Heart right ventricle (tissue), 16 donors: ENCODE measurements at regions not wholly inside any gene's neighbourhood (a gene's known extent, or its start where the extent isn't known, plus 50 kb on each side); places are given as distances from the start of the nearest gene placed in this dataset.

ENCODE experiments used
- ATAC-seq, 8 donors: fragments of 200-7000 bp; cut with Tn5 transposase; one replicate each; pipeline ENCODE4 v1.9.1; 2020; ENCODE audit warnings: mild to moderate bottlenecking in 8 of 8, moderate library complexity in 8 of 8, moderate number of reproducible peaks in 1 of 8
- DNase-seq, 2 donors: peaks; one replicate each; pipeline ENCODE4 v3.0.0-alpha.2; 2020
- H3K27ac ChIP-seq, 10 donors: fragments of 200-600 bp; sonication (generic) in 2 of 10; one replicate each; pipeline versions ENCODE4 v1.5.0 to v1.8.0; 2020 to 2022; ENCODE audit warnings: mild to moderate bottlenecking in 3 of 10
- H3K27me3 ChIP-seq, 7 donors: fragments of 200-600 bp; one replicate each; pipeline ENCODE4 v1.8.0; 2021 to 2022; ENCODE audit warnings: mild to moderate bottlenecking in 2 of 7
- H3K36me3 ChIP-seq, 9 donors: fragments of 200-600 bp; sonication (generic) in 1 of 9; one replicate each; pipeline versions ENCODE4 v1.5.0 to v1.8.0; 2020 to 2022; ENCODE audit warnings: mild to moderate bottlenecking in 2 of 9
- H3K4me1 ChIP-seq, 9 donors: fragments of 200-600 bp; sonication (generic) in 1 of 9; one replicate each; pipeline versions ENCODE4 v1.5.0 to v1.8.0; 2020 to 2022; ENCODE audit warnings: mild to moderate bottlenecking in 4 of 9
- H3K4me3 ChIP-seq, 10 donors: fragments of 200-600 bp; sonication (generic) in 2 of 10; one replicate each; pipeline versions ENCODE4 v1.5.0 to v1.8.0; 2020 to 2022; ENCODE audit warnings: mild to moderate bottlenecking in 7 of 10, moderate library complexity in 2 of 10
- H3K9me3 ChIP-seq, 11 donors: fragments of 200-600 bp in 10 of 11; sonication (generic) in 2 of 11; one replicate each; pipeline versions ENCODE4 v1.5.0 to v1.8.0; 2013 to 2022; ENCODE audit warnings: mild to moderate bottlenecking in 2 of 11, control low read depth in 1 of 11, moderate library complexity in 1 of 11
- CTCF ChIP-seq, 9 donors: fragments of 200-600 bp; sonication (generic) in 2 of 9; IDR thresholded peaks; one replicate each; pipeline versions ENCODE4 v1.5.0 to v1.8.0; 2021 to 2022; ENCODE audit warnings: antibody characterized with exemption in 9 of 9, mild to moderate bottlenecking in 5 of 9, moderate library complexity in 1 of 9
- WGBS, 2 donors: extraction: QIAGEN DNeasy Blood & Tissue Kit; methylation state at CpG; one replicate each; pipeline ENCODE4 v1.1.7; 2013; ENCODE audit warnings: inconsistent platforms in 1 of 2; 5-methylcytosine and 5-hydroxymethylcytosine counted together
- intact Hi-C, 10 donors: fragments of 100-400 bp; cut with DNase I; formaldehyde crosslinking; loops; one replicate each; pipeline versions ENCODE4 v1.11.1 to v1.14.2; 2022
- donor health status: Arrhythmogenic right ventricular cardiomyopathy.
- donor health status: ischemic (EF 13 %, LVEDD 7.1; RV severe dilation, severe dysfunction).
- donor health status: healthy with polysubstance abuse.
- donor health status: DM: no; HTN: yes; CAD: no.
- donor health status: DM: no; HTN: no; CAD: no.
- donor health status: ischemic (EF 25% LVEDD 6.9; RV normal size, moderate dysfunction).
- donor health status: ischemic (EF 25% LVEDD 5.7; RV mildly dilated, moderate dysfunction).
- donor health status: healthy.
- donor health status: DM: yes; HTN: yes; CAD: no.
- donor health status: Ischemic cardiomyopathy.
- donor health status: ischemic (EF 35%, LVEDD 5.7; RV mildly dilated, moderate dysfunction).
- donor health status: nonischemic (EF 11% LVEDD 7.7; RV severe dilation, severe dysfunction).
- donor health status: DM: yes; HTN: yes; CAD: no.
- donor health status: PGD.
- donor health status: ischemic (EF 29% LVEDD 5.4; RV normal size, mild dysfunction).
- donor health status: nonischemic (EF 23%, LVEDD 6.1; RV moderate dilation, normal function).

DNA sequence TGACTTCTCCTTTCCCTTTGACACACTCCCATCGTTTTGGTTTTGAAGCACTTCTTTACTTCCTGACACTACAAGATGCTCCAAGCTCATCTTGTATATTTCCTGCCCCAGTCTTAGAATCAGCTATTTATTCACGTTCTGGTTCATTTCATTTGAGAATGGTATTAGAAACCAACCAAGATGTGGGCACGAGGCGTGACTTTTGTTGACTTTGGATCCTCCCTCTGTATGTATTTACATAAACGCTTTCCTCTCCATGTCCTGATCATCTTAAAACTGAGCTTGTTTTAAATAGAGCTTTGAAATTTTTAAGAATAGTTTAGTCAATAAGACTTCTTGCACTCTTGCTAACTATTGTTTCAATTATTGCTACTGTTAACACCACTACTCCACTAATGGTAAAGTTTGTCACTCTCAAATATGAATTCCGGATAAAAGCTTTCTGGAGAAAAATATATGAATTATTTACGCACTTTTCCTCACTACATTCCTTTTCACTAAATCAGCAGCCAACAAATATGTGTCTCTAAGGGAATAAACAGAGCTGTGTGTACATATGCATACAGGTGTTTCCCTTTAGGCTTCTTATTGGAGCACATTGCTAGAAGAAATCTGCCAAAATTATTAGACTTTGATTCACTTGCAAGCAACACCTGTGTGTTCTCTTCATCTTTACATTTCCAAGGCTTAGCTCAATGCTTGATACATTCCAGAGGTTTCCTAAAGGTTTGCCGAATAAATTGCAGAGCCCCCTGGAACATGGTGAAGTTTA lies 77.3 kb upstream of the TMEM244 start:
- no peaks in the 10 kb centered on the region for H3K36me3 ChIP-seq
- intact Hi-C loops = loop anchor here in 4 of 10 donors (5.0 to 10.0 kb wide), 5 partner anchors 76 to 344 kb away; partner anchors contain the start of gene L3MBTL3 (in 1 of the 4)
- ATAC-seq (no peak), DNase-seq (no peak)
- H3K9me3 ChIP-seq = no peaks in the 10 kb centered on the region
- H3K4me3 ChIP-seq = no peak overlapping the region
- no peaks in the 10 kb centered on the region for H3K4me1 ChIP-seq
- TF ChIP-seq CTCF (IDR thresholded peaks at IDR 0.05) = no peak
- 87 to 93% methylated on average over 8 of the region's 8 CpGs for WGBS, 2 donors
- no peak overlapping the region for H3K27ac ChIP-seq
- peaks cover 0 to 30% (median 12%) of the 10 kb centered on the region in 7 donors for H3K27me3 ChIP-seq

GRCh38 chr6:129936329-129937165 lies 75.4 kb upstream of the TMEM244 start:
- 16 to 19% methylated on average over 7 of the region's 7 CpGs for WGBS, 2 donors
- DNase-seq = peak in 1 of 2 donors; percentile 20
- H3K4me3 ChIP-seq = no peak overlapping the region
- no peak overlapping the region for H3K27ac ChIP-seq
- no peaks in the 10 kb centered on the region for H3K4me1 ChIP-seq
- peak in 1 of 8 donors; percentile 39 for ATAC-seq
- no peaks in the 10 kb centered on the region for H3K9me3 ChIP-seq
- intact Hi-C loops = loop anchor here in 5 of 10 donors (2.0 to 10.0 kb wide), 6 partner anchors 78 to 342 kb away; partner anchors contain the start of gene L3MBTL3 (in 1 of the 5)
- peaks cover 0 to 22% (median 9%) of the 10 kb centered on the region in 7 donors for H3K27me3 ChIP-seq
- H3K36me3 ChIP-seq = no peaks in the 10 kb centered on the region
- TF ChIP-seq CTCF (IDR thresholded peaks at IDR 0.05) = peak; percentile 6 to 69 (median 60)

- Histone ChIP-seq H3K9me3 (no peaks in the 10 kb centered on the region), H3K27ac (no peak overlapping the region), H3K36me3 (no peaks in the 10 kb centered on the region), H3K27me3 (peaks cover 0 to 8% (median 0%) of the 10 kb centered on the region in 7 donors), H3K4me1 (no peaks in the 10 kb centered on the region), H3K4me3 (no peak overlapping the region)
- intact Hi-C loops = loop anchor here in 2 of 10 donors (10.0 kb wide), 3 partner anchors 82 to 338 kb away; partner anchors contain the start of gene L3MBTL3 (in 1 of the 2)
- ATAC-seq (no peak), DNase-seq (no peak)
- no peak for TF ChIP-seq CTCF (IDR thresholded peaks at IDR 0.05)
- WGBS, 2 donors = 91 to 96% methylated on average over 1 of the region's 1 CpG
These were observed 71.2 kb upstream of the TMEM244 start for GRCh38 chr6:129932321-129932720.

GRCh38 chr6:129929433-129929832 lies 68.3 kb upstream of the TMEM244 start:
- Histone ChIP-seq H3K4me1 (no peaks in the 10 kb centered on the region), H3K27me3 (peaks cover 0 to 8% (median 0%) of the 10 kb centered on the region in 7 donors), H3K36me3 (no peaks in the 10 kb centered on the region), H3K4me3 (no peak overlapping the region), H3K27ac (no peak overlapping the region), H3K9me3 (no peaks in the 10 kb centered on the region)
- DNase-seq (no peak), ATAC-seq (no peak)
- intact Hi-C loops = no loop called here
- TF ChIP-seq CTCF (IDR thresholded peaks at IDR 0.05) = no peak
- WGBS, 2 donors = 59 to 69% methylated on average over 1 of the region's 1 CpG
